ENCODE measurements at regions not wholly inside any gene's neighbourhood (a gene's known extent, or its start where the extent isn't known, plus 50 kb on each side); places are given as distances from the start of the nearest gene placed in this dataset.

DNA sequence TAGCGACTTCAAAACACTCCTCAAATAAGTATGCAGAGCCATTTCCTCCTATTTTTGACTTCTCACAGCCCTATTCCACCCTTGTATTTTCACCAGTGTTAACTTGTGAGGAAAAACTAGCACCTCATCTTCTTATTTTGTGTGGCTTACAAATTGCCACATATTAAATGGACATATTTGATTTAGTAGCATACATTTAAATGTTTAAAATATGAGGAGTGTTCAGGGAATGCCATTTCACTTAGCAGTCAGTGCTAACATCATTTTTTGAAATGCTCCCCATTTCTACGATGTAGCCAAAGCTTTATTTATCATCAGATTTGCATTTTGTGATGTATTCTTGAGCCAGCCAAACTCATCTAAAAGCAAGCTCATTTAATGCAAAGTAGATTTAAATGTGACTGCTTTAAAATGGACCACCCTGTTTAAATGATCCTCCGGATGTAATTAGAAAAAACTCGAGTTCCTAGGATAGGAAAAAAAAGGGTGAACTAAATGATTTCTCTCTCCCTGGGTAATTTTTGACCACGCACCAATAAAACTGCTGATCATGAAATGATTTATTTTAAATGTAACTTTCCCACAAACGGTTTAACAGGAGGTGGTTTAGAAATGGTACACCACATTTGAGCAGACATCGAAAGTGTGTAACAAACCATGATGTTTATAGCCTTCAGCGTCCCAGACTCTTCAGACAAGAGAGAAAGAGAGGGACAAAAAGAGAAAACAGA is 172.6 kb downstream of the CD83 start:
- Histone ChIP-seq H3K23me2 (ENCODE audit: insufficient read length, low read depth, low read length, poor library complexity, severe bottlenecking) (no peaks in the 10 kb centered on the region), H2AFZ (ENCODE audit: low read length) (no peak overlapping the region), H2BK120ac (ENCODE audit: low read depth, low read length, poor library complexity, severe bottlenecking) (no peak overlapping the region), H2BK5ac (ENCODE audit: insufficient read length, low read length) (no peak overlapping the region), H4K91ac (ENCODE audit: insufficient read length, low read depth, low read length) (no peak overlapping the region), H2BK12ac (ENCODE audit: insufficient read length, low read depth, low read length) (no peak overlapping the region), H3K4me1 (ENCODE audit: insufficient read depth, low read length) (peaks cover 8% of the 10 kb centered on the region), H3K56ac (ENCODE audit: insufficient read length, low read depth, low read length) (no peak overlapping the region), H2BK15ac (ENCODE audit: low read depth, low read length) (no peak overlapping the region), H4K20me1 (ENCODE audit: control insufficient read depth, insufficient read depth, insufficient read length) (no peaks in the 10 kb centered on the region), H3K4me2 (ENCODE audit: insufficient read depth, insufficient read length, low read length) (no peak overlapping the region), H3K14ac (ENCODE audit: insufficient read depth, low read length) (no peak overlapping the region), H3K9ac (ENCODE audit: extremely low read depth, insufficient read length, low read length) (no peak overlapping the region), H3K27ac (ENCODE audit: insufficient read length, low read depth, low read length) (no peak overlapping the region), H3K9me3 (ENCODE audit: control insufficient read depth, low read depth, low read length) (no peaks in the 10 kb centered on the region), H3K4ac (ENCODE audit: low read depth, low read length) (no peak overlapping the region), H3K23ac (ENCODE audit: insufficient read length, low read depth, low read length) (no peak overlapping the region), H3K79me2 (ENCODE audit: insufficient read depth, low read length) (no peaks in the 10 kb centered on the region), H2AK5ac (ENCODE audit: insufficient read length, low read length) (no peak overlapping the region), H4K5ac (ENCODE audit: insufficient read length, low read depth, low read length) (no peak overlapping the region), H3K27me3 (ENCODE audit: insufficient read depth, low read length) (no peaks in the 10 kb centered on the region), H4K8ac (replicated peaks; ENCODE audit: insufficient read length, low read depth, low read length) (no peak overlapping the region), H3K79me1 (ENCODE audit: insufficient read depth, low read depth, low read length, poor library complexity, severe bottlenecking) (no peaks in the 10 kb centered on the region), H2BK20ac (ENCODE audit: low read depth, low read length, poor library complexity, severe bottlenecking) (no peak overlapping the region), H3T11ph (ENCODE audit: low read length) (no peak overlapping the region), H3K18ac (ENCODE audit: insufficient read length, low read depth, low read length) (no peak overlapping the region)
- peaks cover 33 to 47% of the 10 kb centered on the region in 2 experiments for H3K4me1 Mint-ChIP-seq
- no peak for DNase-seq
- no peaks in the 10 kb centered on the region for H3K27me3 Mint-ChIP-seq (ENCODE audit: low read depth)
- H3K36me3 Mint-ChIP-seq (ENCODE audit: insufficient read depth in 1 of 3, low read depth in 3 of 3): peaks cover 2 to 63% (median 7%) of the 10 kb centered on the region in 3 experiments; a peak in 5 of 7 replicates
- TF ChIP-seq, protein P1, sequence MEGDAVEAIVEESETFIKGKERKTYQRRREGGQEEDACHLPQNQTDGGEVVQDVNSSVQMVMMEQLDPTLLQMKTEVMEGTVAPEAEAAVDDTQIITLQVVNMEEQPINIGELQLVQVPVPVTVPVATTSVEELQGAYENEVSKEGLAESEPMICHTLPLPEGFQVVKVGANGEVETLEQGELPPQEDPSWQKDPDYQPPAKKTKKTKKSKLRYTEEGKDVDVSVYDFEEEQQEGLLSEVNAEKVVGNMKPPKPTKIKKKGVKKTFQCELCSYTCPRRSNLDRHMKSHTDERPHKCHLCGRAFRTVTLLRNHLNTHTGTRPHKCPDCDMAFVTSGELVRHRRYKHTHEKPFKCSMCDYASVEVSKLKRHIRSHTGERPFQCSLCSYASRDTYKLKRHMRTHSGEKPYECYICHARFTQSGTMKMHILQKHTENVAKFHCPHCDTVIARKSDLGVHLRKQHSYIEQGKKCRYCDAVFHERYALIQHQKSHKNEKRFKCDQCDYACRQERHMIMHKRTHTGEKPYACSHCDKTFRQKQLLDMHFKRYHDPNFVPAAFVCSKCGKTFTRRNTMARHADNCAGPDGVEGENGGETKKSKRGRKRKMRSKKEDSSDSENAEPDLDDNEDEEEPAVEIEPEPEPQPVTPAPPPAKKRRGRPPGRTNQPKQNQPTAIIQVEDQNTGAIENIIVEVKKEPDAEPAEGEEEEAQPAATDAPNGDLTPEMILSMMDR (conservative IDR thresholded peaks at IDR 0.05): no peak
- no peak overlapping the region for H3K4me3 Mint-ChIP-seq
- WGBS (ENCODE audit: extremely low coverage, insufficient read length, low lambda C conversion rate): no CpG with 5 or more reads among the region's 8 CpGs
- H3K9me3 Mint-ChIP-seq: no peaks in the 10 kb centered on the region; a peak in 2 of 5 replicates
- 0 out of 7 replicates have a peak overlapping the region, but pooled peaks of 1 of the 3 experiments have one; percentile 8 for H3K27ac Mint-ChIP-seq
